GM23338 (cell line): ENCODE measurements at regions not wholly inside any gene's neighbourhood (a gene's known extent, or its start where the extent isn't known, plus 50 kb on each side); places are given as distances from the start of the nearest gene placed in this dataset.

Source experiments
- ATAC-seq: fragments of 200-7000 bp; cut with Tn5 transposase; 3 replicates; pipeline ENCODE4 v1.9.1; 2020
- DNase-seq: peaks from one replicate; pipeline ENCODE4 v3.0.0-alpha.2; 2015; ENCODE audit warnings: low spot score
- H2AFZ ChIP-seq: fragments of 200-600 bp; sonication (generic); 2 replicates; pipeline ENCODE4 v1.8.0; 2016; ENCODE audit warnings: antibody characterized with exemption, mild to moderate bottlenecking, moderate library complexity
- H3F3A ChIP-seq: fragments of 200-600 bp; sonication (generic); replicated peaks from 2 replicates; pipeline ENCODE4 v1.8.0; 2017; ENCODE audit warnings: antibody characterized with exemption, mixed run types, low read depth
- H3K27ac ChIP-seq: fragments of 200-600 bp; sonication (generic); 2 replicates; pipeline ENCODE4 v1.6.1; 2016; ENCODE audit warnings: low read depth
- H3K27me3 ChIP-seq: fragments of 200-600 bp; sonication (generic); 2 replicates; pipeline ENCODE4 v1.8.0; 2016; ENCODE audit warnings: mild to moderate bottlenecking, mixed run types, moderate library complexity; ENCODE audit not compliant: insufficient read depth
- H3K36me3 ChIP-seq: fragments of 200-600 bp; sonication (generic); 2 replicates; pipeline ENCODE4 v1.8.0; 2016; ENCODE audit warnings: mild to moderate bottlenecking; ENCODE audit not compliant: insufficient read depth
- H3K4me1 ChIP-seq: fragments of 200-600 bp; sonication (generic); 2 replicates; pipeline ENCODE4 v1.8.0; 2016; ENCODE audit warnings: mild to moderate bottlenecking, moderate library complexity; ENCODE audit not compliant: insufficient read depth
- H3K4me2 ChIP-seq: fragments of 200-600 bp; sonication (generic); 2 replicates; pipeline ENCODE4 v1.7.1; 2017; ENCODE audit warnings: mixed run types
- H3K4me3 ChIP-seq: fragments of 200-600 bp; sonication (generic); 2 replicates; pipeline ENCODE4 v1.6.1; 2016; ENCODE audit warnings: mixed run types
- H3K79me2 ChIP-seq: fragments of 200-600 bp; sonication (generic); replicated peaks from 2 replicates; pipeline ENCODE4 v1.8.0; 2017; ENCODE audit warnings: mild to moderate bottlenecking; ENCODE audit not compliant: insufficient read depth
- H3K9me2 ChIP-seq: fragments of 200-600 bp; sonication (generic); 2 replicates; pipeline ENCODE4 v1.8.0; 2017; ENCODE audit not compliant: insufficient read depth
- H4K20me1 ChIP-seq: fragments of 200-600 bp; sonication (generic); replicated peaks from 2 replicates; pipeline ENCODE4 v1.8.0; 2017; ENCODE audit warnings: mild to moderate bottlenecking; ENCODE audit not compliant: insufficient read depth
- H3K27ac Mint-ChIP-seq: 2 replicates; pipeline ENCODE4 v1.8.0; 2020; ENCODE audit warnings: inconsistent platforms, mild to moderate bottlenecking, moderate library complexity, mixed read lengths
- H3K27me3 Mint-ChIP-seq: 3 replicates; pipeline ENCODE4 v1.8.0; 2022; ENCODE audit warnings: low read depth, mild to moderate bottlenecking, moderate library complexity, mixed read lengths, inconsistent platforms; ENCODE audit not compliant: insufficient read depth, poor library complexity
- H3K36me3 Mint-ChIP-seq: 3 replicates; pipeline ENCODE4 v1.8.0; 2021; ENCODE audit warnings: low read depth, mild to moderate bottlenecking, inconsistent platforms, moderate library complexity, mixed read lengths
- H3K4me1 Mint-ChIP-seq: 3 replicates; pipeline ENCODE4 v1.8.0; 2020; ENCODE audit warnings: mild to moderate bottlenecking, inconsistent platforms, mixed read lengths
- H3K4me3 Mint-ChIP-seq: 3 replicates; pipeline ENCODE4 v1.8.0; 2021; ENCODE audit warnings: moderate library complexity, mild to moderate bottlenecking, inconsistent platforms, mixed read lengths
- H3K9me3 Mint-ChIP-seq: 3 replicates; pipeline ENCODE4 v1.8.0; 2020; ENCODE audit warnings: moderate library complexity, mild to moderate bottlenecking, inconsistent platforms, mixed read lengths
- CTCF ChIP-seq, 2 experiments: fragments of 200-600 bp in 1 of 2; sonication (generic) in 1 of 2; conservative IDR thresholded peaks; 2 replicates each; pipeline versions ENCODE4 v1.5.1 to v1.6.1; 2016 to 2017; ENCODE audit warnings: antibody characterized with exemption in 2 of 2, low read depth in 2 of 2, mild to moderate bottlenecking in 2 of 2, moderate library complexity in 1 of 2
- NANOG ChIP-seq: IDR thresholded peaks from 2 replicates; pipeline ENCODE4 v1.6.1; 2016; ENCODE audit warnings: antibody characterized with exemption, borderline replicate concordance
- REST ChIP-seq: IDR thresholded peaks from one replicate; pipeline ENCODE4 v1.6.1; 2018; ENCODE audit warnings: antibody characterized with exemption; ENCODE audit not compliant: unreplicated experiment
- ZNF462 ChIP-seq: fragments of 250-450 bp; sonication (Bioruptor Pico); IDR thresholded peaks from 2 replicates; pipeline ENCODE4 v1.5.0; 2020; ENCODE audit warnings: mild to moderate bottlenecking, moderate library complexity

- TF ChIP-seq REST: no peak
Measured at GRCh38 chr1:56437959-56438358, 141.4 kb downstream of the PLPP3 start (continued).

GRCh38 chr1:56436912-56437417 is 142.4 kb downstream of the PLPP3 start:
- 0 out of 2 replicates have a peak, but pooled peaks cover 5% of the 10 kb centered on the region for H3K9me2 ChIP-seq
- no peaks in the 10 kb centered on the region for H3K36me3 ChIP-seq
- H3K9me3 Mint-ChIP-seq: no peaks in the 10 kb centered on the region
- peak overlapping the region; percentile 38; the same call in 1 of the 3 replicates for H3K4me3 Mint-ChIP-seq
- TF ChIP-seq ZNF462 (no peak), NANOG (peak; percentile 84), CTCF (conservative IDR thresholded peaks at IDR 0.05; ENCODE audit: low read depth in 2 of 2) (no peak)
- peak overlapping the region; percentile 71 for H3K4me2 ChIP-seq
- no peaks in the 10 kb centered on the region; the same call in 2 of the 3 replicates for H3K36me3 Mint-ChIP-seq
- peak overlapping the region; percentile 35 for H3K4me3 ChIP-seq
- H3K4me1 Mint-ChIP-seq: peaks cover 55% of the 10 kb centered on the region
- no peaks in the 10 kb centered on the region; the same call in 1 of the 2 replicates for H3F3A ChIP-seq
- peaks cover 36% of the 10 kb centered on the region for H3K4me1 ChIP-seq
- H3K27me3 Mint-ChIP-seq: peaks cover 36% of the 10 kb centered on the region
- ATAC-seq (peak; percentile 80), DNase-seq (peak; percentile 90)
- H3K79me2 ChIP-seq: no peaks in the 10 kb centered on the region
- peak overlapping the region; percentile 40; the same call in 1 of the 2 replicates for H3K27ac ChIP-seq
- H2AFZ ChIP-seq: no peak overlapping the region
- peaks cover 43% of the 10 kb centered on the region for H3K27me3 ChIP-seq
- peak overlapping the region; percentile 55; the same call in 1 of the 2 replicates for H3K27ac Mint-ChIP-seq
- H4K20me1 ChIP-seq: no peaks in the 10 kb centered on the region
